HG03460 (cell line): ENCODE measurements at regions not wholly inside any gene's neighbourhood (a gene's known extent, or its start where the extent isn't known, plus 50 kb on each side); places are given as distances from the start of the nearest gene placed in this dataset.

Experiments used
- ATAC-seq: cut with Tn5 transposase; IDR thresholded peaks from one replicate; pipeline ENCODE4 v1.9.1; 2021; ENCODE audit not compliant: unreplicated experiment

GRCh38 chr12:39127401-39127800 is 222.0 kb upstream of the CPNE8 start:
- no peak for ATAC-seq

GRCh38 chr12:39125566-39125965 is 220.2 kb upstream of the CPNE8 start:
- no peak for ATAC-seq

- ATAC-seq, result no peak
Measured at GRCh38 chr12:39124768-39125167, 219.4 kb upstream of the CPNE8 start.

- ATAC-seq, result no peak
Measured at GRCh38 chr12:39123580-39124253, 218.3 kb upstream of the CPNE8 start.

GRCh38 chr12:39122562-39123204 is 217.3 kb upstream of the CPNE8 start:
- no peak for ATAC-seq

GRCh38 chr12:39116861-39117260 is 211.5 kb upstream of the CPNE8 start:
- no peak for ATAC-seq

GRCh38 chr12:39112064-39112463 is 206.7 kb upstream of the CPNE8 start:
- ATAC-seq, result no peak

GRCh38 chr12:39105111-39105510 is 199.7 kb upstream of the CPNE8 start:
- ATAC-seq, result no peak

- ATAC-seq, result peak; percentile 97
Measured at GRCh38 chr12:39103552-39104165, 198.3 kb upstream of the CPNE8 start.

GRCh38 chr12:39102474-39103209 is 197.3 kb upstream of the CPNE8 start:
- no peak for ATAC-seq

- no peak for ATAC-seq
Measured at GRCh38 chr12:39095636-39096330, 190.4 kb upstream of the CPNE8 start.

GRCh38 chr12:39081910-39082309 is 176.5 kb upstream of the CPNE8 start:
- no peak for ATAC-seq

GRCh38 chr12:39077226-39077625 is 171.8 kb upstream of the CPNE8 start:
- ATAC-seq, result no peak

- ATAC-seq, result no peak
Measured at GRCh38 chr12:39074063-39074462, 168.7 kb upstream of the CPNE8 start.

- ATAC-seq, result no peak
Measured at GRCh38 chr12:39072658-39073057, 167.3 kb upstream of the CPNE8 start.

GRCh38 chr12:39071611-39072010 is 166.2 kb upstream of the CPNE8 start:
- no peak for ATAC-seq

GRCh38 chr12:39070775-39071174 is 165.4 kb upstream of the CPNE8 start:
- ATAC-seq, result no peak

GRCh38 chr12:39065455-39065854 is 160.1 kb upstream of the CPNE8 start:
- no peak for ATAC-seq

- no peak for ATAC-seq
Measured at GRCh38 chr12:39064708-39065107, 159.3 kb upstream of the CPNE8 start.

GRCh38 chr12:39062266-39062996 is 157.0 kb upstream of the CPNE8 start:
- ATAC-seq, result no peak
